Kidney (tissue), 13 donors: ENCODE measurements at regions not wholly inside any gene's neighbourhood (a gene's known extent, or its start where the extent isn't known, plus 50 kb on each side); places are given as distances from the start of the nearest gene placed in this dataset.

ENCODE experiments used
- DNase-seq, 5 donors: peaks; one replicate each; pipeline ENCODE4 v3.0.0-alpha.2; 2013 to 2020
- FAIRE-seq: peaks from 2 replicates; lab custom pipeline; 2012; peaks lifted over from hg19 to GRCh38; lab: Jason Lieb, UNC
- H3K27ac ChIP-seq, 2 donors: one replicate each; pipeline ENCODE4 v1.7.0; 2013; ENCODE audit warnings: low read depth in 2 of 2, low read length in 2 of 2, inconsistent platforms in 1 of 2
- H3K27me3 ChIP-seq: one replicate; pipeline ENCODE4 v1.7.1; 2013; ENCODE audit warnings: low read length, inconsistent platforms; ENCODE audit not compliant: control insufficient read depth, insufficient read depth
- H3K36me3 ChIP-seq, 3 donors: one replicate each; pipeline versions ENCODE4 v1.7.0 to v1.7.1; 2013; ENCODE audit warnings: low read length in 3 of 3, control low read depth in 1 of 3, inconsistent platforms in 1 of 3; ENCODE audit not compliant: insufficient read depth in 3 of 3, control insufficient read depth in 2 of 3
- H3K4me1 ChIP-seq, 3 donors: one replicate each; pipeline versions ENCODE4 v1.7.0 to v1.7.1; 2013; ENCODE audit warnings: low read length in 3 of 3, inconsistent platforms in 1 of 3, low read depth in 1 of 3; ENCODE audit not compliant: control insufficient read depth in 2 of 3, insufficient read depth in 2 of 3
- H3K4me3 ChIP-seq, 3 donors: one replicate each; pipeline versions ENCODE4 v1.7.0 to v1.8.1; 2013; ENCODE audit warnings: low read length in 3 of 3, control low read depth in 1 of 3, inconsistent platforms in 1 of 3
- H3K9ac ChIP-seq, 3 donors: one replicate each; pipeline versions ENCODE4 v1.7.0 to v1.7.1; 2013; ENCODE audit warnings: low read length in 3 of 3, control low read depth in 1 of 3, inconsistent platforms in 1 of 3
- H3K9me3 ChIP-seq, 3 donors: one replicate each; pipeline versions ENCODE4 v1.7.0 to v1.7.1; 2013; ENCODE audit warnings: low read length in 3 of 3, control low read depth in 1 of 3, inconsistent platforms in 1 of 3; ENCODE audit not compliant: control insufficient read depth in 2 of 3, insufficient read depth in 1 of 3
- CTCF ChIP-seq: IDR thresholded peaks from 3 replicates; pipeline ENCODE4 v1.5.1; 2012; ENCODE audit warnings: mild to moderate bottlenecking, moderate library complexity, borderline replicate concordance; ENCODE audit not compliant: insufficient read depth; ENCODE audit errors: extremely low read depth
- intact Hi-C: fragments of 100-400 bp; cut with DNase I; formaldehyde crosslinking; loops from one replicate; pipeline ENCODE4 v1.11.1; 2022
- donor health status: control.
- donor health status: control.
- donor health status: control.
- donor health status: control.
- donor health status: control.
- donor health status: DM: yes; HTN: yes; CAD: no.
- donor health status: Normal renal cell carcinoma (clear cell type).

GRCh38 chr4:156633847-156634246 lies 337.8 kb downstream of the PDGFC start:
- intact Hi-C loops = no loop called here
- H3K36me3 ChIP-seq = no peaks in the 10 kb centered on the region
- H3K9me3 ChIP-seq = no peaks in the 10 kb centered on the region
- H3K4me3 ChIP-seq = no peak overlapping the region
- no peak overlapping the region for H3K27ac ChIP-seq
- no peaks in the 10 kb centered on the region for H3K27me3 ChIP-seq
- H3K9ac ChIP-seq = no peak overlapping the region
- TF ChIP-seq CTCF = no peak
- no peak for DNase-seq
- no peaks in the 10 kb centered on the region for H3K4me1 ChIP-seq
- no peak for FAIRE-seq

DNA sequence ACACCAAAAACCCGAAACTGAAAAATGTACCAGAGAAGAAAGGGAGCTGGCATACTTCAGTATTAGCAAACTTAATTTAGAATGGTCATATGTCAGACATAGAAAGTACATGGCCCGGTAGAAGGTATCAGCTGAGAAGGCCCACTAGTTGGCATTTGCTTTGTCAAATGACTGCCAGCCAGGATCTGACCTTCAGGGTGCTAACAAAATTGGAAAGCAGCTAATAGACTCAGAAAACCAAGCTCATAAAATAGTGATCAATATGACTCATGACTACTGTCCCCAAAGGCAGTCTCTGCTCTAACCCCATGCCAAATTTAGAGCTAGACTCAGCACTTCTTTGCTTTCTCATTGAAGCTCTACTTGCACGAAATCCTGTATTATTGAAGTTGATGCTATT lies 342.7 kb downstream of the PDGFC start:
- FAIRE-seq = no peak
- H3K36me3 ChIP-seq = no peaks in the 10 kb centered on the region
- no peak for TF ChIP-seq CTCF
- no peak overlapping the region for H3K9ac ChIP-seq
- no peak overlapping the region for H3K27ac ChIP-seq
- H3K4me3 ChIP-seq = no peak overlapping the region
- H3K4me1 ChIP-seq = no peaks in the 10 kb centered on the region
- no peaks in the 10 kb centered on the region for H3K9me3 ChIP-seq
- intact Hi-C loops = no loop called here
- no peak for DNase-seq
- no peaks in the 10 kb centered on the region for H3K27me3 ChIP-seq

DNA sequence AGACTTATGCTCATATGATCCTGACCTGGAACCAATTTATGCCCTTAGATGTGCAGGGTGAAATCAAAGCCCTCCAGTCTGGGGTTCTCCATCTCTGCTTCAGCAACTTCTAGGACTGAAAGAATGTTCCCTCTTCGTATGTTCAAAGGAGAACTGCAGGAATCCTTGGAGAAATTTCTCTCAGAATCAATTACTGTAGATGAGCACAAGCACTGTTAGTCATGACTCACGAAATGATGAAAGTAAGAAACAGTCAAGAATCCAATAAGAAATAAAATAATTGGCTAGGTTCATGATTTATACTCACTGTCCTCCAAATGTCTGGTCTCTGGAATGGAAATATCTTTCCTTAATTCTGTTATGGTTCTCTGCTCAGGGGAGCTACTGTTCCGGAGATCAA lies 348.2 kb downstream of the PDGFC start:
- no peak for TF ChIP-seq CTCF
- Histone ChIP-seq H3K9me3 (no peaks in the 10 kb centered on the region), H3K27ac (no peak overlapping the region), H3K36me3 (no peaks in the 10 kb centered on the region), H3K9ac (no peak overlapping the region), H3K4me3 (no peak overlapping the region), H3K4me1 (no peaks in the 10 kb centered on the region), H3K27me3 (no peaks in the 10 kb centered on the region)
- FAIRE-seq (no peak), DNase-seq (no peak)
- intact Hi-C loops = no loop called here

DNA sequence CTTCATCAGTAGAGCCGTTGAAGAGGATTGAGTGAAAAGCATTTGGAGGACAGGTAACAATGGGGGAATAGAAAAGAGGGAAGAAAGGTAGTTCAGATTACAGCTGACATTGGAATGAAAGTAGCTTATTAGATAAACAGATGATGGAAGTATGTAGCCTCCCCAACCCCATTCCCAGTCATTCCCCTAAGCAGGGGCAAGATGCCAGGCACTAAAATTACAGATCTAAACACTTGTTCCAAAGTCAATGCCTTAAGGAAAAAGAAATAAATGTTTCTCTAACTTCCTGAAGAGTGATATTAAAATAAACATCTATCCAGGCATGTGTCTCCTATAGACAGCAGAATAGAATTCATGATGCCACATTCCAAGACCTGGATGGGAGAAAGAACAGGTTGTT lies 350.8 kb downstream of the PDGFC start:
- intact Hi-C loops = no loop called here
- Histone ChIP-seq H3K27ac (no peak overlapping the region), H3K9me3 (no peaks in the 10 kb centered on the region), H3K4me3 (no peak overlapping the region), H3K27me3 (no peaks in the 10 kb centered on the region), H3K9ac (no peak overlapping the region), H3K36me3 (no peaks in the 10 kb centered on the region), H3K4me1 (no peaks in the 10 kb centered on the region)
- FAIRE-seq (no peak), DNase-seq (no peak)
- TF ChIP-seq CTCF = no peak
